ENCODE measurements at regions not wholly inside any gene's neighbourhood (a gene's known extent, or its start where the extent isn't known, plus 50 kb on each side); places are given as distances from the start of the nearest gene placed in this dataset.

DNA sequence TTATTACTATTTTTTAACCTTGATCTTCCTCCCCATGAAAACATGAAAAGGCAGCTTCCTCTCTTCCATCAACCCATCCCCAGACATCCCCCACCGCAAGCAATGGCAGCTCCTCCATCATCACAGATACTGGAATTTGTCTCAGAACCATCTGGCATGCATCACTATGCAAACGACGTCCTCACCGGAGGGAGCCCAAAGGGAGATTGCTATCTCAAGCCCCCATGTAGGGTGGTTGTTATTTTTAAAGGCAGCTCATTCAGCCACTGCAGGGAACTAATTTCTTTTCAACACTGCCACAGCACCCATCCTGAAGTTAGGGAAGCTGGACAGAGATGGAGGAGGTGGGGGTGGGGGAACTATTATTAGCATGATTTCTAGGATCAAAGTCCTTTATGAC lies 222.5 kb downstream of the FOXL1 start (continued):
- TF ChIP-seq ZBED1 (IDR thresholded peaks at IDR 0.05; ENCODE audit: borderline replicate concordance) (no peak), MYC (IDR thresholded peaks at IDR 0.05; ENCODE audit: insufficient read depth, insufficient read length, insufficient replicate concordance, low read length, severe bottlenecking) (no peak), ZNF384 (IDR thresholded peaks at IDR 0.05; ENCODE audit: borderline replicate concordance, low read depth, low read length) (no peak), GABPA (IDR thresholded peaks at IDR 0.05; ENCODE audit: low read depth) (no peak), BMI1 (IDR thresholded peaks at IDR 0.05; ENCODE audit: borderline replicate concordance) (no peak)
- TF ChIP-seq, protein P1, sequence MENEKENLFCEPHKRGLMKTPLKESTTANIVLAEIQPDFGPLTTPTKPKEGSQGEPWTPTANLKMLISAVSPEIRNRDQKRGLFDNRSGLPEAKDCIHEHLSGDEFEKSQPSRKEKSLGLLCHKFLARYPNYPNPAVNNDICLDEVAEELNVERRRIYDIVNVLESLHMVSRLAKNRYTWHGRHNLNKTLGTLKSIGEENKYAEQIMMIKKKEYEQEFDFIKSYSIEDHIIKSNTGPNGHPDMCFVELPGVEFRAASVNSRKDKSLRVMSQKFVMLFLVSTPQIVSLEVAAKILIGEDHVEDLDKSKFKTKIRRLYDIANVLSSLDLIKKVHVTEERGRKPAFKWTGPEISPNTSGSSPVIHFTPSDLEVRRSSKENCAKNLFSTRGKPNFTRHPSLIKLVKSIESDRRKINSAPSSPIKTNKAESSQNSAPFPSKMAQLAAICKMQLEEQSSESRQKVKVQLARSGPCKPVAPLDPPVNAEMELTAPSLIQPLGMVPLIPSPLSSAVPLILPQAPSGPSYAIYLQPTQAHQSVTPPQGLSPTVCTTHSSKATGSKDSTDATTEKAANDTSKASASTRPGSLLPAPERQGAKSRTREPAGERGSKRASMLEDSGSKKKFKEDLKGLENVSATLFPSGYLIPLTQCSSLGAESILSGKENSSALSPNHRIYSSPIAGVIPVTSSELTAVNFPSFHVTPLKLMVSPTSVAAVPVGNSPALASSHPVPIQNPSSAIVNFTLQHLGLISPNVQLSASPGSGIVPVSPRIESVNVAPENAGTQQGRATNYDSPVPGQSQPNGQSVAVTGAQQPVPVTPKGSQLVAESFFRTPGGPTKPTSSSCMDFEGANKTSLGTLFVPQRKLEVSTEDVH (IDR thresholded peaks at IDR 0.05; ENCODE audit: low read depth, partially characterized antibody), result no peak
- TF ChIP-seq, protein P2, sequence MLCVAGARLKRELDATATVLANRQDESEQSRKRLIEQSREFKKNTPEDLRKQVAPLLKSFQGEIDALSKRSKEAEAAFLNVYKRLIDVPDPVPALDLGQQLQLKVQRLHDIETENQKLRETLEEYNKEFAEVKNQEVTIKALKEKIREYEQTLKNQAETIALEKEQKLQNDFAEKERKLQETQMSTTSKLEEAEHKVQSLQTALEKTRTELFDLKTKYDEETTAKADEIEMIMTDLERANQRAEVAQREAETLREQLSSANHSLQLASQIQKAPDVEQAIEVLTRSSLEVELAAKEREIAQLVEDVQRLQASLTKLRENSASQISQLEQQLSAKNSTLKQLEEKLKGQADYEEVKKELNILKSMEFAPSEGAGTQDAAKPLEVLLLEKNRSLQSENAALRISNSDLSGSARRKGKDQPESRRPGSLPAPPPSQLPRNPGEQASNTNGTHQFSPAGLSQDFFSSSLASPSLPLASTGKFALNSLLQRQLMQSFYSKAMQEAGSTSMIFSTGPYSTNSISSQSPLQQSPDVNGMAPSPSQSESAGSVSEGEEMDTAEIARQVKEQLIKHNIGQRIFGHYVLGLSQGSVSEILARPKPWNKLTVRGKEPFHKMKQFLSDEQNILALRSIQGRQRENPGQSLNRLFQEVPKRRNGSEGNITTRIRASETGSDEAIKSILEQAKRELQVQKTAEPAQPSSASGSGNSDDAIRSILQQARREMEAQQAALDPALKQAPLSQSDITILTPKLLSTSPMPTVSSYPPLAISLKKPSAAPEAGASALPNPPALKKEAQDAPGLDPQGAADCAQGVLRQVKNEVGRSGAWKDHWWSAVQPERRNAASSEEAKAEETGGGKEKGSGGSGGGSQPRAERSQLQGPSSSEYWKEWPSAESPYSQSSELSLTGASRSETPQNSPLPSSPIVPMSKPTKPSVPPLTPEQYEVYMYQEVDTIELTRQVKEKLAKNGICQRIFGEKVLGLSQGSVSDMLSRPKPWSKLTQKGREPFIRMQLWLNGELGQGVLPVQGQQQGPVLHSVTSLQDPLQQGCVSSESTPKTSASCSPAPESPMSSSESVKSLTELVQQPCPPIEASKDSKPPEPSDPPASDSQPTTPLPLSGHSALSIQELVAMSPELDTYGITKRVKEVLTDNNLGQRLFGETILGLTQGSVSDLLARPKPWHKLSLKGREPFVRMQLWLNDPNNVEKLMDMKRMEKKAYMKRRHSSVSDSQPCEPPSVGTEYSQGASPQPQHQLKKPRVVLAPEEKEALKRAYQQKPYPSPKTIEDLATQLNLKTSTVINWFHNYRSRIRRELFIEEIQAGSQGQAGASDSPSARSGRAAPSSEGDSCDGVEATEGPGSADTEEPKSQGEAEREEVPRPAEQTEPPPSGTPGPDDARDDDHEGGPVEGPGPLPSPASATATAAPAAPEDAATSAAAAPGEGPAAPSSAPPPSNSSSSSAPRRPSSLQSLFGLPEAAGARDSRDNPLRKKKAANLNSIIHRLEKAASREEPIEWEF (IDR thresholded peaks at IDR 0.05; ENCODE audit: insufficient replicate concordance, low read depth, low read length), result no peak
- TF ChIP-seq, protein P3, sequence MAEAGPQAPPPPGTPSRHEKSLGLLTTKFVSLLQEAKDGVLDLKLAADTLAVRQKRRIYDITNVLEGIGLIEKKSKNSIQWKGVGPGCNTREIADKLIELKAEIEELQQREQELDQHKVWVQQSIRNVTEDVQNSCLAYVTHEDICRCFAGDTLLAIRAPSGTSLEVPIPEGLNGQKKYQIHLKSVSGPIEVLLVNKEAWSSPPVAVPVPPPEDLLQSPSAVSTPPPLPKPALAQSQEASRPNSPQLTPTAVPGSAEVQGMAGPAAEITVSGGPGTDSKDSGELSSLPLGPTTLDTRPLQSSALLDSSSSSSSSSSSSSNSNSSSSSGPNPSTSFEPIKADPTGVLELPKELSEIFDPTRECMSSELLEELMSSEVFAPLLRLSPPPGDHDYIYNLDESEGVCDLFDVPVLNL (IDR thresholded peaks at IDR 0.05; ENCODE audit: low read depth, low read length), result no peak
